HG02884 (cell line): ENCODE measurements at regions not wholly inside any gene's neighbourhood (a gene's known extent, or its start where the extent isn't known, plus 50 kb on each side); places are given as distances from the start of the nearest gene placed in this dataset.
"Not testable (repeated sequence)": the region's sequence is repeated elsewhere in the genome, so short reads cannot be mapped to it uniquely, and the experiment has no call there.

Source experiments
- ATAC-seq: cut with Tn5 transposase; IDR thresholded peaks from one replicate; pipeline ENCODE4 v1.9.1; 2021; ENCODE audit warnings: mild to moderate bottlenecking, moderate library complexity; ENCODE audit not compliant: unreplicated experiment

GRCh38 chr2:181737302-181737701 is 57.0 kb upstream of the NEUROD1 start:
- not testable (repeated sequence) for ATAC-seq

- ATAC-seq = no peak
Measured at GRCh38 chr2:181738074-181738473, 57.8 kb upstream of the NEUROD1 start.

GRCh38 chr2:181738563-181738962 is 58.2 kb upstream of the NEUROD1 start:
- ATAC-seq = no peak

- no peak for ATAC-seq
Measured at GRCh38 chr2:181741756-181742155, 61.4 kb upstream of the NEUROD1 start.

GRCh38 chr2:181742361-181742760 is 62.0 kb upstream of the NEUROD1 start:
- no peak for ATAC-seq

- ATAC-seq = no peak
Measured at GRCh38 chr2:181742922-181743722, 62.8 kb upstream of the NEUROD1 start.

GRCh38 chr2:181743723-181744031 is 63.4 kb upstream of the NEUROD1 start:
- no peak for ATAC-seq

GRCh38 chr2:181745796-181746540 is 65.7 kb upstream of the NEUROD1 start:
- ATAC-seq = no peak

GRCh38 chr2:181746844-181747243 is 66.5 kb upstream of the NEUROD1 start:
- no peak for ATAC-seq

GRCh38 chr2:181750305-181750704 is 70.0 kb upstream of the NEUROD1 start:
- ATAC-seq = no peak

- ATAC-seq = no peak
Measured at GRCh38 chr2:181751266-181752030, 71.1 kb upstream of the NEUROD1 start.

GRCh38 chr2:181752301-181752700 is 72.0 kb upstream of the NEUROD1 start:
- no peak for ATAC-seq

- no peak for ATAC-seq
Measured at GRCh38 chr2:181753686-181754085, 73.4 kb upstream of the NEUROD1 start.

GRCh38 chr2:181754105-181754504 is 73.8 kb upstream of the NEUROD1 start:
- no peak for ATAC-seq

GRCh38 chr2:181755181-181755580 is 74.9 kb upstream of the NEUROD1 start:
- ATAC-seq = no peak

GRCh38 chr2:181760521-181760920 is 80.2 kb upstream of the NEUROD1 start:
- no peak for ATAC-seq

GRCh38 chr2:181761175-181761574 is 80.9 kb upstream of the NEUROD1 start:
- ATAC-seq = no peak

GRCh38 chr2:181762000-181762399 is 81.7 kb upstream of the NEUROD1 start:
- no peak for ATAC-seq

GRCh38 chr2:181762848-181763247 is 82.5 kb upstream of the NEUROD1 start:
- ATAC-seq = no peak

- no peak for ATAC-seq
Measured at GRCh38 chr2:181763423-181763822, 83.1 kb upstream of the NEUROD1 start.

- no peak for ATAC-seq
Measured at GRCh38 chr2:181764095-181764963, 84.0 kb upstream of the NEUROD1 start.
